ENCODE measurements at regions not wholly inside any gene's neighbourhood (a gene's known extent, or its start where the extent isn't known, plus 50 kb on each side); places are given as distances from the start of the nearest gene placed in this dataset.
A peak's percentile ranks its signal among the peaks of the same experiment; 100 is the strongest.
"Not testable (repeated sequence)": the region's sequence is repeated elsewhere in the genome, so short reads cannot be mapped to it uniquely, and the experiment has no call there.

GRCh38 chr3:112695377-112696108, 54.6 kb upstream of the CCDC80 start:
- H3K4me3 ChIP-seq (ENCODE audit: low read length); H3K27me3 ChIP-seq (replicated peaks; ENCODE audit: insufficient read depth, low read length); H3K9me2 ChIP-seq (replicated peaks; ENCODE audit: insufficient read depth, low read length); DNase-seq; H3K4me2 ChIP-seq (ENCODE audit: low read depth, low read length); H3K36me3 ChIP-seq (replicated peaks; ENCODE audit: insufficient read depth, low read length); H3K79me2 ChIP-seq (ENCODE audit: low read length); H3K4me1 ChIP-seq (ENCODE audit: low read length); H3K9me3 ChIP-seq (replicated peaks; ENCODE audit: insufficient read depth, low read length); H2AFZ ChIP-seq (ENCODE audit: low read length); H3F3A ChIP-seq (ENCODE audit: insufficient read depth, low read length); H3K9ac ChIP-seq (ENCODE audit: low read length); H4K20me1 ChIP-seq (ENCODE audit: insufficient read depth, low read length): not testable (repeated sequence)
- 0 out of 2 replicates have a peak, but pooled peaks have one; percentile 3 for TF ChIP-seq CTCF (IDR thresholded peaks at IDR 0.05; ENCODE audit: low read length)
- peak overlapping the region; percentile 43; the same call in 1 of the 2 replicates for H3K27ac ChIP-seq (ENCODE audit: low read length)

- not testable (repeated sequence) for H3K9me2 ChIP-seq (replicated peaks; ENCODE audit: insufficient read depth, low read length); H3K4me2 ChIP-seq (ENCODE audit: low read depth, low read length); H3K27ac ChIP-seq (ENCODE audit: low read length)
Measured at GRCh38 chr3:112694906-112695305, 54.0 kb upstream of the CCDC80 start.

GRCh38 chr3:112693186-112693585, 52.2 kb upstream of the CCDC80 start:
- no peak overlapping the region for H3K9ac ChIP-seq (ENCODE audit: low read length)
- H4K20me1 ChIP-seq (ENCODE audit: insufficient read depth, low read length) = no peaks in the 10 kb centered on the region
- no peak for DNase-seq

More at GRCh38 chr3:112694906-112695305, 54.0 kb upstream of the CCDC80 start:
- H2AFZ ChIP-seq (ENCODE audit: low read length); DNase-seq; H4K20me1 ChIP-seq (ENCODE audit: insufficient read depth, low read length); H3K4me1 ChIP-seq (ENCODE audit: low read length); H3K4me3 ChIP-seq (ENCODE audit: low read length); H3K9ac ChIP-seq (ENCODE audit: low read length); H3K79me2 ChIP-seq (ENCODE audit: low read length); H3K36me3 ChIP-seq (replicated peaks; ENCODE audit: insufficient read depth, low read length); H3K9me3 ChIP-seq (replicated peaks; ENCODE audit: insufficient read depth, low read length); H3F3A ChIP-seq (ENCODE audit: insufficient read depth, low read length); H3K27me3 ChIP-seq (replicated peaks; ENCODE audit: insufficient read depth, low read length): not testable (repeated sequence)

More at GRCh38 chr3:112693186-112693585, 52.2 kb upstream of the CCDC80 start:
- H3K9me3 ChIP-seq (replicated peaks; ENCODE audit: insufficient read depth, low read length) = no peaks in the 10 kb centered on the region
- H3K79me2 ChIP-seq (ENCODE audit: low read length) = no peaks in the 10 kb centered on the region
- no peak overlapping the region for H3K4me3 ChIP-seq (ENCODE audit: low read length)
- H3K27me3 ChIP-seq (replicated peaks; ENCODE audit: insufficient read depth, low read length) = no peaks in the 10 kb centered on the region
- H3K4me1 ChIP-seq (ENCODE audit: low read length) = peaks cover 16% of the 10 kb centered on the region
- no peaks in the 10 kb centered on the region for H3K36me3 ChIP-seq (replicated peaks; ENCODE audit: insufficient read depth, low read length)
- no peak overlapping the region for H3K27ac ChIP-seq (ENCODE audit: low read length)
- TF ChIP-seq CTCF (IDR thresholded peaks at IDR 0.05; ENCODE audit: low read length) = no peak
- TF ChIP-seq EZH2 (optimal IDR thresholded peaks at IDR 0.05; ENCODE audit: low read depth, low read length) = no peak
- TF ChIP-seq EZH2phosphoT487 (IDR thresholded peaks at IDR 0.05; ENCODE audit: low read length) = no peak
- no peaks in the 10 kb centered on the region for H3F3A ChIP-seq (ENCODE audit: insufficient read depth, low read length)
- no peak overlapping the region for H3K4me2 ChIP-seq (ENCODE audit: low read depth, low read length)
- no peak overlapping the region for H2AFZ ChIP-seq (ENCODE audit: low read length)
- no peaks in the 10 kb centered on the region for H3K9me2 ChIP-seq (replicated peaks; ENCODE audit: insufficient read depth, low read length)

All from MM.1S (cell line).